H1 (cell line): ENCODE measurements at regions not wholly inside any gene's neighbourhood (a gene's known extent, or its start where the extent isn't known, plus 50 kb on each side); places are given as distances from the start of the nearest gene placed in this dataset.

Experiments used
- CTCF ChIA-PET: fragments of 300-600 bp; sonication (Branson Sonifier 250); formaldehyde crosslinking; loops from one replicate; lab custom pipeline; 2021; ENCODE audit not compliant: partially characterized antibody; lab: Charles Lee
- POLR2A ChIA-PET: fragments of 300-600 bp; sonication (Branson Sonifier 250); formaldehyde crosslinking; loops from one replicate; lab custom pipeline; 2021; ENCODE audit warnings: inconsistent platforms; ENCODE audit not compliant: partially characterized antibody; lab: Charles Lee
- DNase-seq, 2 experiments: peaks; one replicate each; pipeline versions ENCODE4 v3.0.0 to v3.0.0-alpha.2; 2010 to 2022; ENCODE audit warnings: low spot score in 2 of 2, low read depth in 1 of 2, mixed read lengths in 1 of 2
- FAIRE-seq: peaks from 2 replicates; lab custom pipeline; 2011; peaks lifted over from hg19 to GRCh38; lab: Jason Lieb, UNC
- H2AFZ ChIP-seq: 2 replicates; pipeline ENCODE4 v1.8.1; 2012; ENCODE audit warnings: low read length, inconsistent platforms
- H2AK5ac ChIP-seq: 2 replicates; pipeline ENCODE4 v1.6.1; 2013; ENCODE audit warnings: low read depth, low read length
- H2BK120ac ChIP-seq: replicated peaks from 2 replicates; pipeline ENCODE3; 2013; ENCODE audit warnings: low read depth, low read length, inconsistent platforms
- H2BK12ac ChIP-seq: 2 replicates; pipeline ENCODE4 v1.6.1; 2013; ENCODE audit warnings: low read depth, low read length
- H2BK15ac ChIP-seq: 2 replicates; pipeline ENCODE4 v1.6.1; 2013; ENCODE audit warnings: low read length
- H2BK20ac ChIP-seq: 2 replicates; pipeline ENCODE4 v1.6.1; 2013; ENCODE audit warnings: low read length
- H2BK5ac ChIP-seq: 2 replicates; pipeline ENCODE4 v1.6.1; 2013; ENCODE audit warnings: low read depth, low read length
- H3K14ac ChIP-seq: 2 replicates; pipeline ENCODE4 v1.6.1; 2013; ENCODE audit warnings: inconsistent platforms; ENCODE audit not compliant: insufficient read length
- H3K18ac ChIP-seq: 2 replicates; pipeline ENCODE4 v1.6.1; 2013; ENCODE audit warnings: low read length; ENCODE audit errors: extremely low read depth
- H3K23ac ChIP-seq: 2 replicates; pipeline ENCODE4 v1.6.1; 2013; ENCODE audit warnings: inconsistent platforms; ENCODE audit not compliant: insufficient read length
- H3K23me2 ChIP-seq: 2 replicates; pipeline ENCODE4 v1.6.1; 2013; ENCODE audit warnings: low read depth, low read length
- H3K27ac ChIP-seq: 2 replicates; pipeline ENCODE4 v1.6.1; 2011; ENCODE audit warnings: low read depth, low read length, inconsistent platforms
- H3K27me3 ChIP-seq, 4 experiments: replicated peaks in 1 of 4; 1 replicate in 1 of 4; 2 replicates in 3 of 4; pipeline versions ENCODE4 v1.6.1 to v1.8.1; 2011 to 2013; ENCODE audit warnings: low read length in 3 of 4, mild to moderate bottlenecking in 3 of 4, inconsistent platforms in 2 of 4, mixed read lengths in 2 of 4, moderate library complexity in 1 of 4; ENCODE audit not compliant: control insufficient read depth in 3 of 4, insufficient read depth in 3 of 4; ENCODE audit errors: extremely low read depth in 1 of 4
- H3K36me3 ChIP-seq, 4 experiments: 2 replicates each; pipeline versions ENCODE4 v1.6.1 to v1.8.1; 2011 to 2013; ENCODE audit warnings: mild to moderate bottlenecking in 4 of 4, low read length in 3 of 4, moderate library complexity in 2 of 4, control low read depth in 1 of 4, inconsistent platforms in 1 of 4; ENCODE audit not compliant: insufficient read depth in 4 of 4, control insufficient read depth in 2 of 4
- H3K4ac ChIP-seq: replicated peaks from 2 replicates; pipeline ENCODE3; 2013; ENCODE audit warnings: low read length, low read depth, mixed read lengths, inconsistent platforms; ENCODE audit not compliant: insufficient read length
- H3K4me1 ChIP-seq, 4 experiments: replicated peaks in 1 of 4; 1 replicate in 1 of 4; 2 replicates in 3 of 4; pipeline versions ENCODE4 v1.6.1 to v1.8.1; 2011 to 2013; ENCODE audit warnings: low read length in 3 of 4, inconsistent platforms in 2 of 4, mixed read lengths in 1 of 4; ENCODE audit not compliant: insufficient read depth in 4 of 4, control insufficient read depth in 3 of 4
- H3K4me2 ChIP-seq, 2 experiments: 2 replicates each; pipeline versions ENCODE4 v1.6.1 to v1.8.1; 2011 to 2013; ENCODE audit warnings: low read depth in 2 of 2, low read length in 2 of 2, control low read depth in 1 of 2, inconsistent platforms in 1 of 2, mild to moderate bottlenecking in 1 of 2; ENCODE audit not compliant: insufficient read depth in 1 of 2
- H3K4me3 ChIP-seq, 4 experiments: fragments of 200-600, 300-600 bp in 1 of 4; sonication (generic), shearing (Covaris generic), sonication (Bioruptor Twin) in 1 of 4; 2 replicates each; pipeline versions ENCODE4 v1.5.1 to v1.8.1; 2011 to 2016; ENCODE audit warnings: low read length in 4 of 4, low read depth in 3 of 4, control low read depth in 2 of 4, inconsistent platforms in 2 of 4, mild to moderate bottlenecking in 2 of 4, mixed read lengths in 1 of 4, moderate library complexity in 1 of 4; ENCODE audit not compliant: insufficient read depth in 2 of 4; ENCODE audit errors: extremely low read depth in 1 of 4
- H3K56ac ChIP-seq: replicated peaks from 2 replicates; pipeline ENCODE3; 2013; ENCODE audit warnings: low read depth, mild to moderate bottlenecking, mixed read lengths, low read length, inconsistent platforms; ENCODE audit not compliant: insufficient read length
- H3K79me1 ChIP-seq: 2 replicates; pipeline ENCODE4 v1.6.1; 2013; ENCODE audit warnings: low read depth, low read length, control low read depth
- H3K79me2 ChIP-seq, 2 experiments: 2 replicates each; pipeline versions ENCODE4 v1.6.1 to v1.8.1; 2012 to 2013; ENCODE audit warnings: low read length in 2 of 2, mild to moderate bottlenecking in 2 of 2, inconsistent platforms in 1 of 2; ENCODE audit not compliant: insufficient read depth in 2 of 2, control insufficient read depth in 1 of 2
- H3K9ac ChIP-seq, 4 experiments: replicated peaks in 1 of 4; 1 replicate in 1 of 4; 2 replicates in 3 of 4; pipeline versions ENCODE4 v1.6.1 to v1.8.1; 2011 to 2013; ENCODE audit warnings: low read depth in 3 of 4, low read length in 3 of 4, control low read depth in 2 of 4, mild to moderate bottlenecking in 2 of 4, moderate library complexity in 2 of 4, inconsistent platforms in 1 of 4; ENCODE audit errors: extremely low read depth in 1 of 4
- H3K9me3 ChIP-seq, 2 experiments: 2 replicates each; pipeline versions ENCODE4 v1.6.1 to v1.8.1; 2012 to 2013; ENCODE audit warnings: mild to moderate bottlenecking in 2 of 2, moderate library complexity in 2 of 2, control low read depth in 1 of 2, inconsistent platforms in 1 of 2, low read depth in 1 of 2, low read length in 1 of 2, mixed read lengths in 1 of 2; ENCODE audit not compliant: insufficient read depth in 2 of 2
- H4K20me1 ChIP-seq, 2 experiments: replicated peaks in 1 of 2; 2 replicates each; pipeline versions ENCODE3 to v1.8.1; 2011 to 2013; ENCODE audit warnings: inconsistent platforms in 2 of 2, low read length in 2 of 2, mild to moderate bottlenecking in 1 of 2; ENCODE audit not compliant: insufficient read depth in 2 of 2, control insufficient read depth in 1 of 2
- H4K5ac ChIP-seq: 2 replicates; pipeline ENCODE4 v1.6.1; 2013; ENCODE audit warnings: low read length, low read depth, mixed read lengths, inconsistent platforms; ENCODE audit not compliant: insufficient read length
- H4K8ac ChIP-seq: 2 replicates; pipeline ENCODE4 v1.8.0; 2013; ENCODE audit warnings: mild to moderate bottlenecking, moderate library complexity, low read length, inconsistent platforms; ENCODE audit not compliant: insufficient read depth; ENCODE audit errors: extremely low read depth
- H4K91ac ChIP-seq: replicated peaks from 2 replicates; pipeline ENCODE3; 2013; ENCODE audit warnings: low read length, mixed read lengths, inconsistent platforms; ENCODE audit not compliant: insufficient read length
- BACH1 ChIP-seq: IDR thresholded peaks from 2 replicates; pipeline ENCODE4 v1.6.1; 2012; ENCODE audit warnings: low read length, improper control_type of control experiment
- FOSL1 ChIP-seq: IDR thresholded peaks from 2 replicates; pipeline ENCODE4 v1.6.1; 2011; ENCODE audit warnings: mild to moderate bottlenecking, low read depth, low read length, moderate library complexity; ENCODE audit not compliant: insufficient read depth
- KDM4A ChIP-seq: IDR thresholded peaks from one replicate; pipeline ENCODE4 v1.7.1; 2012; ENCODE audit warnings: low read depth, mild to moderate bottlenecking, moderate library complexity, low read length, inconsistent platforms; ENCODE audit not compliant: severe bottlenecking
- MAFK ChIP-seq: IDR thresholded peaks from 2 replicates; pipeline ENCODE4 v1.6.1; 2012; ENCODE audit warnings: low read depth, mild to moderate bottlenecking, improper control_type of control experiment, low read length
- POU5F1 ChIP-seq: IDR thresholded peaks from 2 replicates; pipeline ENCODE4 v1.6.1; 2011; ENCODE audit warnings: low read depth, mild to moderate bottlenecking, low read length, moderate library complexity
- RBBP5 ChIP-seq: IDR thresholded peaks from 2 replicates; pipeline ENCODE4 v1.7.1; 2012; ENCODE audit warnings: low read depth, mild to moderate bottlenecking, inconsistent platforms, low read length, moderate library complexity, borderline replicate concordance
- SIX5 ChIP-seq: IDR thresholded peaks from 2 replicates; pipeline ENCODE4 v1.6.1; 2011; ENCODE audit warnings: mild to moderate bottlenecking, low read depth, low read length
- SP1 ChIP-seq: IDR thresholded peaks from 2 replicates; pipeline ENCODE4 v1.6.1; 2011; ENCODE audit warnings: low read depth, low read length
- TCF12 ChIP-seq: IDR thresholded peaks from 2 replicates; pipeline ENCODE4 v1.6.1; 2011; ENCODE audit warnings: low read depth, mild to moderate bottlenecking, low read length
- YY1 ChIP-seq: IDR thresholded peaks from 2 replicates; pipeline ENCODE4 v1.6.1; 2011; ENCODE audit warnings: low read depth, mild to moderate bottlenecking, low read length
- WGBS, 2 experiments: shearing (Covaris generic) in 1 of 2; methylation state at CpG; one replicate each; pipeline versions ENCODE4 v1.1.6 to v1.1.7; 2013 to 2015; ENCODE audit warnings: low lambda C conversion rate in 2 of 2, mixed read lengths in 2 of 2, inconsistent platforms in 1 of 2, low coverage in 1 of 2, missing lambda C conversion rate in 1 of 2; ENCODE audit not compliant: insufficient replicate concordance in 2 of 2, insufficient coverage in 1 of 2, insufficient read length in 1 of 2; ENCODE audit errors: extremely low coverage in 1 of 2, missing lambda C conversion rate in 1 of 2; 5-methylcytosine and 5-hydroxymethylcytosine counted together
- TF ChIP-seq, protein P1 (sequence below): IDR thresholded peaks from 2 replicates; pipeline ENCODE4 v1.6.1; 2012; ENCODE audit warnings: inconsistent platforms
- TF ChIP-seq, protein P2 (sequence below), 3 experiments: IDR thresholded peaks; 1 replicate in 2 of 3; 2 replicates in 1 of 3; pipeline versions ENCODE4 v1.5.1 to v1.6.1; 2011; ENCODE audit warnings: low read length in 3 of 3, mild to moderate bottlenecking in 3 of 3, inconsistent platforms in 2 of 3, low read depth in 1 of 3, moderate library complexity in 1 of 3; ENCODE audit not compliant: insufficient read depth in 1 of 3; ENCODE audit errors: control extremely low read depth in 1 of 3

DNA sequence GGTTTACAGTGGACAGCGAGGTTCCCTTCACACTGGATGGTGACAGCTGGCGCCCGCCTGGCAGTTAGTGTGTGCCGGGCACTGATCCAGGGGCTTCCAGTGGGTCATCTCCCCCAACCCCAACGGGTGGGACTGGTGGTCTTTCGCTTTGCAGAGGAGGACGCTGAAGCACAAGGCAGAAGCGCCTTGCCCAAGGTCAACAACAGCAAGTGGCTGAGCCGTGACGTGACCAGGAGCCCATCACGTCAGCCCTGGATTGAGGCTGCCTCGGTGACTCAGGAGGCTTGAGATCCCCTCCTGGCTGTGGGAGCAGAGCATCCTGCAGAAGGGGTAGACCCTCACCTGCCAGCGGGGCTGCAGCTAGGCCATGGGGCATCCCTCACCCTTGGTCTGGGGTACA lies 215.3 kb downstream of the RBFOX3 start:
- Histone ChIP-seq H3K4me1 (peaks cover 0 to under 1% (median under 1%) of the 10 kb centered on the region in 4 experiments; a peak in 3 of 7 replicates), H2BK120ac (no peak overlapping the region), H4K20me1 (peaks cover 0 to 7% of the 10 kb centered on the region in 2 experiments), H4K5ac (no peak overlapping the region), H2BK12ac (no peak overlapping the region), H3K23ac (no peak overlapping the region), H2BK20ac (no peak overlapping the region), H4K91ac (no peak overlapping the region), H3K27ac (no peak overlapping the region), H3K56ac (no peak overlapping the region), H3K4me2 (no peak overlapping the region), H2AK5ac (no peak overlapping the region), H4K8ac (no peak overlapping the region), H3K9ac (no peak overlapping the region), H2BK5ac (no peak overlapping the region), H3K4me3 (no peak overlapping the region), H3K9me3 (peaks cover 0 to 4% of the 10 kb centered on the region in 2 experiments; a peak in 1 of 4 replicates), H3K36me3 (no peaks in the 10 kb centered on the region), H3K14ac (no peak overlapping the region), H3K79me1 (no peaks in the 10 kb centered on the region), H3K79me2 (no peaks in the 10 kb centered on the region), H3K4ac (no peak overlapping the region), H3K23me2 (no peaks in the 10 kb centered on the region), H2AFZ (no peak overlapping the region), H2BK15ac (no peak overlapping the region; the same call in 1 of the 2 replicates), H3K27me3 (peaks cover 2 to 31% (median 16%) of the 10 kb centered on the region in 4 experiments), H3K18ac (no peak overlapping the region)
- ChIA-PET CTCF (interaction anchor here (0.6 to 17.7 kb wide), 15 partner anchors 6 to 353 kb away, joined by 3 to 291 read pairs (median 7); no protein-coding TSS in a partner anchor), POLR2A (no interaction called here)
- DNase-seq (no peak), FAIRE-seq (no peak)
- 86% methylated on average over 13 of the region's 13 CpGs; no CpG with 5 or more reads in 1 of the 2 experiments for WGBS, 2 experiments
- no peak for TF ChIP-seq SIX5
- TF ChIP-seq, protein P1, sequence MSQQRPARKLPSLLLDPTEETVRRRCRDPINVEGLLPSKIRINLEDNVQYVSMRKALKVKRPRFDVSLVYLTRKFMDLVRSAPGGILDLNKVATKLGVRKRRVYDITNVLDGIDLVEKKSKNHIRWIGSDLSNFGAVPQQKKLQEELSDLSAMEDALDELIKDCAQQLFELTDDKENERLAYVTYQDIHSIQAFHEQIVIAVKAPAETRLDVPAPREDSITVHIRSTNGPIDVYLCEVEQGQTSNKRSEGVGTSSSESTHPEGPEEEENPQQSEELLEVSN: no peak
- no peak for TF ChIP-seq SP1
- no peak for TF ChIP-seq YY1
- no peak for TF ChIP-seq FOSL1
- no peak for TF ChIP-seq RBBP5
- TF ChIP-seq, protein P2, sequence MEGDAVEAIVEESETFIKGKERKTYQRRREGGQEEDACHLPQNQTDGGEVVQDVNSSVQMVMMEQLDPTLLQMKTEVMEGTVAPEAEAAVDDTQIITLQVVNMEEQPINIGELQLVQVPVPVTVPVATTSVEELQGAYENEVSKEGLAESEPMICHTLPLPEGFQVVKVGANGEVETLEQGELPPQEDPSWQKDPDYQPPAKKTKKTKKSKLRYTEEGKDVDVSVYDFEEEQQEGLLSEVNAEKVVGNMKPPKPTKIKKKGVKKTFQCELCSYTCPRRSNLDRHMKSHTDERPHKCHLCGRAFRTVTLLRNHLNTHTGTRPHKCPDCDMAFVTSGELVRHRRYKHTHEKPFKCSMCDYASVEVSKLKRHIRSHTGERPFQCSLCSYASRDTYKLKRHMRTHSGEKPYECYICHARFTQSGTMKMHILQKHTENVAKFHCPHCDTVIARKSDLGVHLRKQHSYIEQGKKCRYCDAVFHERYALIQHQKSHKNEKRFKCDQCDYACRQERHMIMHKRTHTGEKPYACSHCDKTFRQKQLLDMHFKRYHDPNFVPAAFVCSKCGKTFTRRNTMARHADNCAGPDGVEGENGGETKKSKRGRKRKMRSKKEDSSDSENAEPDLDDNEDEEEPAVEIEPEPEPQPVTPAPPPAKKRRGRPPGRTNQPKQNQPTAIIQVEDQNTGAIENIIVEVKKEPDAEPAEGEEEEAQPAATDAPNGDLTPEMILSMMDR (IDR thresholded peaks at IDR 0.05; ENCODE audit: control extremely low read depth in 1 of 3, insufficient read depth in 1 of 3, low read depth in 1 of 3, low read length in 3 of 3): no peak
- TF ChIP-seq BACH1: no peak
- no peak for TF ChIP-seq TCF12
- TF ChIP-seq MAFK: no peak
- TF ChIP-seq POU5F1: no peak
- TF ChIP-seq KDM4A: no peak
